GM12891 (cell line): ENCODE measurements at regions not wholly inside any gene's neighbourhood (a gene's known extent, or its start where the extent isn't known, plus 50 kb on each side); places are given as distances from the start of the nearest gene placed in this dataset.

Experiments used
- DNase-seq: peaks from one replicate; pipeline ENCODE4 v3.0.0; 2011; ENCODE audit warnings: low spot score; ENCODE audit not compliant: insufficient read length
- FAIRE-seq: peaks from 2 replicates; lab custom pipeline; 2011; peaks lifted over from hg19 to GRCh38; lab: Jason Lieb, UNC
- PAX5 ChIP-seq: IDR thresholded peaks from 2 replicates; pipeline ENCODE4 v1.6.1; 2011; ENCODE audit warnings: low read length, moderate library complexity, mild to moderate bottlenecking; ENCODE audit not compliant: insufficient read depth, severe bottlenecking
- POLR2A ChIP-seq: IDR thresholded peaks from 2 replicates; pipeline ENCODE4 v1.6.1; 2011; ENCODE audit warnings: low read depth, low read length, control low read depth
- POLR2AphosphoS5 ChIP-seq: IDR thresholded peaks from 2 replicates; pipeline ENCODE4 v1.6.1; 2011; ENCODE audit warnings: low read depth, low read length, control low read depth
- POU2F2 ChIP-seq: IDR thresholded peaks from 2 replicates; pipeline ENCODE4 v1.6.1; 2011; ENCODE audit warnings: low read depth, mild to moderate bottlenecking, control low read depth, low read length, moderate library complexity
- SPI1 ChIP-seq: IDR thresholded peaks from 2 replicates; pipeline ENCODE4 v1.6.1; 2011; ENCODE audit warnings: low read depth, low read length, control low read depth
- TAF1 ChIP-seq: IDR thresholded peaks from 2 replicates; pipeline ENCODE4 v1.6.1; 2011; ENCODE audit warnings: low read depth, low read length, control low read depth

GRCh38 chr11:119977881-119978280 is 160.0 kb downstream of the TRIM29 start:
- TF ChIP-seq POU2F2 (no peak), POLR2A (no peak), SPI1 (no peak), PAX5 (no peak), TAF1 (no peak), POLR2AphosphoS5 (no peak)
- no peak for FAIRE-seq
- no peak for DNase-seq

- DNase-seq (no peak), FAIRE-seq (no peak)
- TF ChIP-seq POLR2AphosphoS5 (no peak), PAX5 (no peak), POLR2A (no peak), SPI1 (no peak), TAF1 (no peak), POU2F2 (no peak)
Observed at GRCh38 chr11:119977561-119977860, 160.4 kb downstream of the TRIM29 start.

- FAIRE-seq, result no peak
- TF ChIP-seq SPI1 (no peak), TAF1 (no peak), POLR2AphosphoS5 (no peak), POU2F2 (no peak), PAX5 (no peak), POLR2A (no peak)
- DNase-seq, result no peak
Observed at GRCh38 chr11:119976805-119977560, 160.9 kb downstream of the TRIM29 start.

- no peak for DNase-seq
- no peak for TF ChIP-seq TAF1
- TF ChIP-seq SPI1, result no peak
- TF ChIP-seq PAX5, result no peak
- no peak for TF ChIP-seq POLR2AphosphoS5
- no peak for TF ChIP-seq POLR2A
- no peak for TF ChIP-seq POU2F2
- FAIRE-seq, result no peak
Observed at GRCh38 chr11:119975561-119976152, 162.3 kb downstream of the TRIM29 start.

GRCh38 chr11:119974467-119974866 is 163.4 kb downstream of the TRIM29 start:
- FAIRE-seq (no peak), DNase-seq (no peak)
- TF ChIP-seq POLR2AphosphoS5 (no peak), SPI1 (no peak), POU2F2 (no peak), PAX5 (no peak), TAF1 (no peak), POLR2A (no peak)

GRCh38 chr11:119974051-119974450 is 163.9 kb downstream of the TRIM29 start:
- no peak for TF ChIP-seq POLR2AphosphoS5
- no peak for TF ChIP-seq POLR2A
- TF ChIP-seq POU2F2, result no peak
- no peak for TF ChIP-seq TAF1
- TF ChIP-seq SPI1, result no peak
- no peak for TF ChIP-seq PAX5
- no peak for DNase-seq
- no peak for FAIRE-seq

- no peak for TF ChIP-seq POU2F2
- TF ChIP-seq POLR2AphosphoS5, result no peak
- TF ChIP-seq SPI1, result no peak
- TF ChIP-seq TAF1, result no peak
- no peak for TF ChIP-seq POLR2A
- no peak for TF ChIP-seq PAX5
- FAIRE-seq (no peak), DNase-seq (no peak)
Observed at GRCh38 chr11:119972281-119972680, 165.6 kb downstream of the TRIM29 start.

GRCh38 chr11:119970555-119971304 is 167.2 kb downstream of the TRIM29 start:
- TF ChIP-seq SPI1 (no peak), POLR2AphosphoS5 (no peak)
- DNase-seq (no peak), FAIRE-seq (no peak)

GRCh38 chr11:119964136-119965025 is 173.5 kb downstream of the TRIM29 start:
- DNase-seq, result no peak
- TF ChIP-seq PAX5 (no peak), POLR2AphosphoS5 (no peak), POU2F2 (no peak), SPI1 (no peak), TAF1 (no peak), POLR2A (no peak)
- FAIRE-seq, result no peak
